ENCODE measurements at regions not wholly inside any gene's neighbourhood (a gene's known extent, or its start where the extent isn't known, plus 50 kb on each side); places are given as distances from the start of the nearest gene placed in this dataset.
A peak's percentile ranks its signal among the peaks of the same experiment; 100 is the strongest.

DNA sequence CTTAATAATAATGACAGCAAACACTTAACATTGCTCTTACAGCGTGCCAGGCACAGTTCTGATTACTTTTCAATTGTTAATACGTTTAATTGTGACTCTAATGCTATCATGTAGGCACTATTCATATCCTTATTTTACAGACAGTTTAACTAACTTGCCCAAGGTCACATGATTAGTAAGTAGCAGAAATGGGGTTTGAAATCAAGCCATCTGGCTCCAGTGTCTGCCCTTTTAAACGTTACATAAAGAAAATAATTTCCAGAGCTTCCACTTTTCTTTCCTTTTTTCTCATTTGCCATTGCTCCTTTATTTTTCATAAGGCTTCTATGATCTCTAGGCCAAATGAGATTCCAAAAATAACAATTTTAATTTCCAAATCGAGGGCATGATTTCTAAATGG, 50.6 kb upstream of the IKZF2 start:
- DNase-seq (ENCODE audit: low spot score) = no peak

DNA sequence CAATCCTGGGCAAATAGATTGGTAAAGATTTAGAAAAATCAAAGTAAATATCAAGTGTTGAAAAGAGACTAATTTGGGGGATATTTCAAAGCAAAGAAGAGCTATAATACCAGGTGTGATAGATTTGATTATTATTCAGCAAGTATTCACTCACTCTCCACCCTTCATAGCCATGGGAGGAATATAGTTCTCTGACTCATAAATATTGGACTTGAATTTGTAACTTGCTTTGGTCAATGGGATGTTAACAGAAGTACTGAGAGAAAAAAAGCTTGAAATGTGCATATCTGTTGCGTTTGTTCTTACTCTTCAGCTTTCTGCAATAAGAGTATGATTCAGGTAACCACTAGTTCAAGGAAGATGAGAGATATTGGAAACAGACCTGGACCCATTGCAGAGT, 54.5 kb upstream of the IKZF2 start:
- DNase-seq (ENCODE audit: low spot score) = no peak

DNA sequence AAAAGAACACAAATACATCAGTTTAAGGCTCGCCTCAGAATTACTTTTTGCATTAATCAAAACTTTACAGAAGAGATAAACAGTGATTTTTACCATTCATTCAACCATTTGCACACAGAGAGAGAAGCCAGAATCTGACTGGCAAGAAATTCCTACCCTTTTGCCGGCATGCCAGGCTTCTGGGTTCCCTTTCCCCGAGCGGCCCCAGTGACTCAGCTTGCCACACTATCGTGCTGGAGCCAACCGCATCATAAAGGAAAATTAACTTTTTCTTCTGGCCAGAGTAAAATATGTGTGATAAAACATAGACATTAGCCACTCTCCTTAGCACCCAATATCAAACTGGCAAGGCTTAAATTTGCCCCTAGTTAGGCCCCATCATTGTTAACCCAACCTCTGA, 61.8 kb upstream of the IKZF2 start:
- DNase-seq (ENCODE audit: low spot score) = no peak

DNA sequence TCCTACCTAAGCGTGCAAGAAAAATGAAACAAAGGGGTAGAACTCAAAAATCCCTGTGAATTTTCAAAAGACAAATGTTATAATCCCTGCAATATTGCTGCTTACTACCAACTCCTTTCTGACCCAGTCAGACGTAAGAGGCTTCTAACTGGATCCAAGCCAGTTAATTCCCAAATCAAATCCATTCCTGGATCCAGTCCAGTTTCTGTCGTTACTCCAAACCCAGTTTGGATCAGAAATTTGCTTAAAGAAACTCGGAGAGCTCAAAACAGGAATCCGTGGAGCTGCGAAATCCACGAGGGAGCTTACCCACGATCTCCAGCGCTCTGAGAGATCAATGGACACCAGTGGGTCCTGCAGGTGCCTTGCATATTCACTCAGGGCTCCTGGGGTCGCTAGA, 62.8 kb upstream of the IKZF2 start:
- no peak for DNase-seq (ENCODE audit: low spot score)

DNA sequence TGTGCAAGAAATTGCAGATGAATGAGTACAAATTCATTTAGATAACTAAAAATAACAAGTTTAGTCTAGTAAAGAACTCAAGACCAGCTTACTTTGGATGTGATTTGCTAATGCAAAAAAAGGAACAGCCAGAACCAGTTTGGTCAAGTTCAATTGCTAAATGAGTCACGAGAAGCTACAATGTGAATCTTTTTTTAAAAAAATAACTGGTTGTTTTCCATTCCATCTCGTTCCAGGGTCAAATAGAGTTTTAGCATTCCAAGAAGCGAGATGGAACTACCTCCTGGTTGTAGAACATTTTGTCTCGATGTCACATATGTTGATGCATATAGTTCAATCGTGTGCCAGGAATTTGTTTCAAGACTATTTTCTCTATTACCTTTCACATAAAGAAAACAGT, 65.0 kb upstream of the IKZF2 start:
- peak; percentile 38 for DNase-seq (ENCODE audit: low spot score)

DNA sequence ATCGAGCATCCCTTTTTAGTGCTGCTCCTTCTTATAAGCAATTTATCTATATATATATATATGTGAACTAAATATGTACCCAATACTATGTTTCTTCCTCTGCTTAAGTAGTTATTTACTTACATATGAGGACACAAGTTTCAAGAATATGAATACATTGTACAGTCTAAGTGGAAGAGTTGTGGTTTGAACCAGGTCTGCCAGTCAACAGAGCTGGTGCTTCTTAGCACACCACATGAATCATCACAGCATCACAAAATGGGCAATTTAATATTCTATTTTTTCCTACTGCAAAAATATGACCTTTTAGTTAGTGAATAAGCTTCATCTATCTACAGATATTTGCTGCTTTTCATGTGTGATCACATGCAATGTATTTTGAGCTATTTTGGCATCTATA, 64.4 kb upstream of the SPAG16 start:
- DNase-seq (ENCODE audit: low spot score) = no peak

DNA sequence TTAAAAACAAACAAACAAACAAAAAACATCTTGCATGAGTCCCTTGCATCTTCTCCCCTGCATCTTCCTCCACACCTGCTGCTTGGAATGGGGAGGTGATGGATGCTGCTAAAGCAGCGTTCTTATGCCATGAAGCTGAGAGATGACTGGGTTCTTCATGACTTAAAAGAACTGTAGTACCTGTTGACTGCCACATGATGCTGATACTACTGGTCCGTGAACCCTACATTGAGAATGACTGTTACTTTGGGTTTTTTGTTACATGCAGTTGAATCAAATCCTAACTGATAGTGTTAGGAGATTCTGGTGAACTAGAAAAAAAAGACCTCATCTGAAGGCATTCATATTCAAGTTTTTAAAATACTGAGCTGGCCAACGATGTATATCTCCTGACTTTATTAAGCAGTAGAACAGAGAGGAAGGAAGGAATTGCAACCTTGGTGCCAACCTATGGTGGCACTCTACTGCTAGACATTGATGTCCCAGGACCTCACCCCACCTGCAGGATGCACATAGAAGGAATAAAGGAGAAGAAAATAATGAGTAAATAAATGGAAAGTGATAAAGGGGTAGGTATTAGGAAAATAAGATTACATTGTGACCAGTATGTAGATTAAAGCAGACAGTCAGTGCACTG, 63.2 kb upstream of the SPAG16 start:
- no peak for DNase-seq (ENCODE audit: low spot score)

DNA sequence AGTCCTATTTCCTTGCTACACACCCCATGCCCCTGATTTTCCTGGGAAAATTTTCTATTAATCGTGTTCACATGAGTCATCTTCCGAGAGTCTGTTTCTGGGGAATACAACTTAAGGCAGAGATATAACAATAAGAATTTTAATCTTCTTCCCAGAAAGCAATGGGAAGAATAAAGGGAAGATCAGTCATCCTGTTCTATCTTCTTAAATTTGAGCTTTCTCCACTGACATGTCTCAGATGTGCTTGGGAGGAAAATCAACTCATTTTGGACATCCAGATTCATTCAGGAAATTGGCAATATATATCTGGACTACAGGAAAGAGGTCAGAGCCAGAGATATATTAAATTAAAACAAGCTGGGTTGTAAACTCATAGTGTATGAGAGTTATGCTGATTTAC, 62.3 kb upstream of the SPAG16 start:
- DNase-seq (ENCODE audit: low spot score) = no peak

DNA sequence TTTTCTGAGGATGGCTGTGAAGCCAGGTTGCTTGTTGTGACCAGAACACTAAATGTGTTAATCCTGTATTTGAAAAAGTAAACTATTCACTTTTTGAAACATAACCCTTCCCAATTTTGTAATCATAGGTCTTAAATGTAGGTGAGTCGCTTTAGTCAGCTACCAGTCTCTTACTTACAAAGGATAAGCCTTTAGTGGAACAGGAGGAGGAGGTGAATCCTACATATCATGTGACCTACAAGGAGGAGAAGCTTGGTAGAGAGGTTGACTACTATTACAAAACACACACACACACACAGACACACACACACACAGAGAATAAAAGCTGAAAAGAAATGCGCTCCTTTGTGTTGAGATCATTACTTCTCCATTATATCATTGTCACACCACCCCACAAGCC, 59.9 kb upstream of the SPAG16 start:
- no peak for DNase-seq (ENCODE audit: low spot score)

DNA sequence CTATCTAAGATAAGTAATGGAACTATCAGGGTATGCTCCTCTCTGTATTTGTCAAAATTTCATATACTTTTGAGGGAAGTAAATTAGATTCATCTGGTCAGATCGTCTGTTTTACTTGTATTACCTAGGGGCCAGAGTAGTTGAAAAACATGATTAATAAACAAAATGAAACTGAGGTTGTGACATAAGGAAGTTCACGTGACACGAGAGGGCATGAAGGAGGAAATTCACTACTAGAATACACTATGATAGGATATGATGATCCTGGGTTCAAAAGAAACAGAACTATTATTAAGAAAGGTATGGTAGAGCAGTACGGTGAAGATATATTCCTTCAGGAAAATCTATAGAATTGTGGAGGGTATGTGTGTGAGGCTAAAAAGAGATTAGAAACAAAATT, 58.4 kb upstream of the SPAG16 start:
- no peak for DNase-seq (ENCODE audit: low spot score)

DNA sequence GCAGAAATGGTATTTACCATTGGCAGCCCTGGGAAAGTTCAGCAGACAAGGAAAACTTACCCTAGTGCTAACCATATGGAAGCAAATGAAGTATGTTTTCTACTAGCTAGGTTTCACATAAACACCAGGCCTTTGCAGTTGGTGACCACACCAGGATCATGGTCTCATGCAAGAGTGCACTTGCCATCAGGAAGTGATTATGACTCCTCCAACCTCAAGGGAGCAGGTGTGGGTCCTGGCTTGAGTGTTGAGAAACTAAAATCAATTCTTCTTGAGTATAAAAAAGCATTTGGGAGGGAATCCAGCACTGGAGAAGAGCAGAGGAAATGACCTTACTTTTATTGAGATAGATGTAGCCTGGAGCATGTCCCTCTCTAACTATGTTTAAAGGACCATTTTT, 56.8 kb upstream of the SPAG16 start:
- DNase-seq (ENCODE audit: low spot score) = no peak

DNA sequence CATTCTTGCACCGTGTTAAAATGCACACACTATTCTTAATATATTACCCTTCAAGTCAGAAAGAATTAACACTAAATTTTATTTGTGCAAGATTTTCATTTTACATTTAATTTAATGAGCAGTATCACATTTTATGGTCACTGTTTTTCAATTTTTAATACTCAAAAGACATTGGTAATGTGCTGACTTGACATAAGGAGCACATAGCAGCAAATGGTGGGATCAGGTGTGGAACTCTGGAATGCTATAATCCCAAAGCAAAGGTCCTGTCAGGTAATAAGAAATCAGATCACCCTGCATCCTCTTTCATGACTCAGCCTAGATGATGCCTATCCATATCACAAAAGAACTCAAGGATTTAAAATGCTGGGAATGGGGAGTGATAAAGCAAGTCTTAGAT, 55.6 kb upstream of the SPAG16 start:
- DNase-seq (ENCODE audit: low spot score) = no peak

DNA sequence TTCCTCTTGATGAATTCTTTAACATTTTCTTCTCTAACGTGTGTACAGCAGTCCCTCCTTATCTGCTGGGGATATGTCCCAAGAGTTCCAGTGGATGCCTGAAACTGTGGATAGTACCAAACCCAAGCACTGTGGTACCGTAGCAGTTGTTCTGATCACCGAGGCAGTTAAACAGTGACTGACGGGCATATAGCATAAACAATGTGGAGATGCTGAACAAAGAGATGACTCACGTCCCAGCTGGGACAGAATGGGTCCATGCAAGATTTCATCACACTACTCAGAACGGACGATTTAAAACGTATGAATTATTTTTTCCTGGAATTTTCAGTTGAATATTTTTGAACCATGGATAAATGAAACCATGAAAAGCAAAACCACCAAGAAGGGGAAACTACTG, 54.5 kb upstream of the SPAG16 start:
- peak; percentile 5 for DNase-seq (ENCODE audit: low spot score)

DNA sequence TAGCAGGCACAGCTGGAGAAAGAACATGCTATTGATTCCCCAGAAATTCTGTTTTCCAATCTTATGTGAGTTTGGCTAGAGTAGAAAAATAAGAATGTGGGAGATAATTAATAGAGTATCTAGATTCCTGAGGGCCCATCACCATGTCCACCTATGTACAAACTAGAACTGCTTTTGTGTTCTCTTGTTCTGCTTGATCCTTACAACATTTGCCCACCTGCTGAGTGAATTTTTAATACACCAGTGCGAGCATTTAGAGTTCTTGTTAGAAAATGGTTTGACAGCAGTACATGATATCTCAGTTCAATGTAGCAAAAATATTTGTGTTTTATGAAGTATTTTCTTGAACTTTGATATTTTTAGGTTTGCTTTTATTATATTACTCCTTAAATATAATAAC, 52.3 kb upstream of the SPAG16 start:
- DNase-seq (ENCODE audit: low spot score) = no peak

DNA sequence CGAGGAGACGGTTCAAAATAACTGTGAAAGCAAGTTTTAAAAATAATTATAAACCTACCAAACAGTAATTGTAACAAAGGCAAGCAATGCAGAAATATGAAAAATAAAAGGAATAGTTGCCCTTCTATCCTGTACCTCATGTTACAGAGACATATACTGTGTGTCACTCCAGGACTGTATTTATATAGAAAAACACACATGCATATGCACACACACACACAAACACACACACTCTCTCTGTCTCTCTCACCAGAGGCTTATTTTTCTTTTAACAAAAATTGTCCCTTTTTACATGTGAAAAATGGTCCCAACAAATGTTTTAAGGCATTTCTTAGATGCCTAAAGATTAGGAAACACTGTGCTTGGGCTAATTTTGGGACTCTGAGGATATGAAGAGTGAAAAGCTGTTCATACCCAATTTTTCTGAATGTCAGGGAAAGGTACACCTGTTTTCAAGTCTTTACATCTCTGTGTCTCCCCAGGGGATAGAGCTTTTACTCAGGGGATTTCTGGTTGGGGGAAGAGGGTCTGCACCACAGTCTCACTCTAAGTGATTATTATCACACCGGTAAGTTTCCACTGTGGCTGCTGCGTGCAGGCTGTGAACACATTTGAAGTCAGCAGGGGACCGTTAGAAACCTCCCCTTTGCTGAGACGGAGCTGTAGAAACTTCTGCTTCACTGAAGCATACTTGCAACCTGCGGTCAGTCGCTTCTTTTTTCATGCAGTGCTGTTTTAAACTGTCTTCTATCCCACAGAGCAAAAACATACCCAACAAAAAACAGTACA, 51.4 kb upstream of the SPAG16 start:
- DNase-seq (ENCODE audit: low spot score) = peak; percentile 5

DNA sequence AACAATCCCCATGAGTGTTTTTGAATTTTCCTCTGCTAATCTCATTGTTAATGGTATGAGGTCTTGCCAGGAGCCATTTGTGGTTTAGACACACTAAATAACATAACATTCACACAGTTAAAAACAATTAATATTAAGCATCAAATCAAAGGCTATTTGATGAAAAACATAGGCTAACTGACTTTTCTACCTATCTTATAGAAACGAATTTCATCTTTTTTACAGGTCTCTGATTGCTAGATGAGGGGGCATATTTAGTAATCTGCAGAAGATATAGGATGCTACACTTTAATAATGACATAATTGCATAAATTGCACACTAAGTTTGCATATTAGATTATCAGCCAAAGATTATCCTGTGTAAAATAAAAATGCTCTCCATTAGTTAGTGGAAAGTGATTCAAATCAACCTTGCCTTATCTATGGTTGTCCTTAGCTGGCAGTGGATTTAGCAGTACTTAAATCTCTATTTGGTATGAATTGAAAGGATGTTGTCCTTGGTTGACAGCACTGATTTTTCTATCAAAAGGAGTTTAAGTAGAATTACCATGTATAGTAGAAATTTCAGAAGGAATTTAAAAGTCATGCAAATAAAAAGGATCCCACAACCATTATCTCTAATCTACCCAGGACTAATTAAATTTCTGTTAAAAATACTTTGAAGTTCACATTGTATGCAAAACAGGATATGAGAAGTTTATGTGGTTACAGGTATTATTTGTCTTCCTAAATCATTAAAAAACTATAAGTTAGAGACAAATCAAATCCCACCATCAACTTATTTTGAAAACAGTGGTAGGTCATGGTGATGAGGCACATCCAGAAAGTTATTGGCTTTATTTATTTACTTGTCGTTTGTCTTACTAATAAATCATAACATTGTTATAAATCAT, 50.6 kb upstream of the SPAG16 start:
- DNase-seq (ENCODE audit: low spot score) = no peak
